ENCODE measurements at regions not wholly inside any gene's neighbourhood (a gene's known extent, or its start where the extent isn't known, plus 50 kb on each side); places are given as distances from the start of the nearest gene placed in this dataset.

DNA sequence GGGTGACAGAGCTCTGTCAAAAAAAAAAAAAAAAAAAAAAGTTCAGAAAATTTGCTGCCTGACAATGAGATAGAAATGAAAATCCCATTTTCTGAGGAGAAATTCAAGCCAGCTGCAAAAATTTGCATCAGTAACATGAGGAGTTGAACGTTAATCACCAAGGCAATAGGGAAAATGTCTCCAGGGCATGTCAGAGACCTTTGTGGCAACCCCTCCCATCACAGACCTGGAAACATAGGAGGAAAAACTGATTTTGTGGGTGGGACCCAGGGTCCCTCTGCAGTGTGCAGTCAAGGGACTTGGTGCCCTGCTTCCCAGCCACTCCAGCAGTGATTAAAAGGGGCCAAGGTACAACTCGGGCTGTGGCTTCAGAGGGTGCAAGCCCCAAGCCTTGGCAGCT, 615.4 kb downstream of the RWDD3 start:
- TF ChIP-seq, protein P1, sequence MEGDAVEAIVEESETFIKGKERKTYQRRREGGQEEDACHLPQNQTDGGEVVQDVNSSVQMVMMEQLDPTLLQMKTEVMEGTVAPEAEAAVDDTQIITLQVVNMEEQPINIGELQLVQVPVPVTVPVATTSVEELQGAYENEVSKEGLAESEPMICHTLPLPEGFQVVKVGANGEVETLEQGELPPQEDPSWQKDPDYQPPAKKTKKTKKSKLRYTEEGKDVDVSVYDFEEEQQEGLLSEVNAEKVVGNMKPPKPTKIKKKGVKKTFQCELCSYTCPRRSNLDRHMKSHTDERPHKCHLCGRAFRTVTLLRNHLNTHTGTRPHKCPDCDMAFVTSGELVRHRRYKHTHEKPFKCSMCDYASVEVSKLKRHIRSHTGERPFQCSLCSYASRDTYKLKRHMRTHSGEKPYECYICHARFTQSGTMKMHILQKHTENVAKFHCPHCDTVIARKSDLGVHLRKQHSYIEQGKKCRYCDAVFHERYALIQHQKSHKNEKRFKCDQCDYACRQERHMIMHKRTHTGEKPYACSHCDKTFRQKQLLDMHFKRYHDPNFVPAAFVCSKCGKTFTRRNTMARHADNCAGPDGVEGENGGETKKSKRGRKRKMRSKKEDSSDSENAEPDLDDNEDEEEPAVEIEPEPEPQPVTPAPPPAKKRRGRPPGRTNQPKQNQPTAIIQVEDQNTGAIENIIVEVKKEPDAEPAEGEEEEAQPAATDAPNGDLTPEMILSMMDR (IDR thresholded peaks at IDR 0.05; ENCODE audit: unreplicated experiment) = no peak
- intact Hi-C loops (cut with micrococcal nuclease; ENCODE audit: unreplicated experiment) = no loop called here
- Mint-ChIP-seq H3K27ac (ENCODE audit: unreplicated experiment) (no peak overlapping the region), H3K27me3 (ENCODE audit: unreplicated experiment) (no peaks in the 10 kb centered on the region), H3K9me3 (ENCODE audit: low read depth, unreplicated experiment) (peaks cover 4% of the 10 kb centered on the region), H3K4me1 (ENCODE audit: low read depth, unreplicated experiment) (no peaks in the 10 kb centered on the region), H3K4me3 (ENCODE audit: low read depth, unreplicated experiment) (no peak overlapping the region), H3K36me3 (ENCODE audit: insufficient read depth, unreplicated experiment) (no peaks in the 10 kb centered on the region)
- DNase-seq = no peak
- no TSS peak for BruUV-seq (replicated peaks)
- CTCF ChIA-PET = no interaction called here

DNA sequence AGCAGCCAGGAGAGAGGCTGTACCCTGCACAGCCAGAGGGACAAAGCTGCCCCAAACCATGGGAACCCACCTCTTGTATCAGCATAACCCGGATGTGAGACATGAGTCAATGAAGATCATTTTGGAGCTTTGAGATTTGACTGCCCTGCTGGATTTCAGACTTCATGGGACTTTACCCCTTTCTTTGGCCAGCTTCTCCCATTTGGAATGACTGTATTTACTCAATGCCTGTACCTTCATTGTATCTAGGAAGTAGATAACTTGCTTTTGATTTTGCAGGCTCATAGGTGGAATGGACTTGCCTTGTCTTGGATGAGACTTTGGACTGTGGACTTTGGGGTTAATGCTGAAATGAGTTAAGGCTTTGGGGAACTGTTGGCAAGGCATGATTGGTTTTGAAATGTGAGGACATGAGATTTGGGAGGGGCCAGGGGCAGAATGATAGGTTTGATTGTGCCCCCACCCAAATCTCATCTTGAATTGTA, 616.2 kb downstream of the RWDD3 start:
- DNase-seq = no peak
- Mint-ChIP-seq H3K27me3 (ENCODE audit: unreplicated experiment) (no peaks in the 10 kb centered on the region), H3K36me3 (ENCODE audit: insufficient read depth, unreplicated experiment) (no peaks in the 10 kb centered on the region), H3K4me1 (ENCODE audit: low read depth, unreplicated experiment) (no peaks in the 10 kb centered on the region), H3K27ac (ENCODE audit: unreplicated experiment) (no peak overlapping the region), H3K4me3 (ENCODE audit: low read depth, unreplicated experiment) (no peak overlapping the region), H3K9me3 (ENCODE audit: low read depth, unreplicated experiment) (peaks cover 4% of the 10 kb centered on the region)
- TF ChIP-seq, protein P1 (IDR thresholded peaks at IDR 0.05; ENCODE audit: unreplicated experiment) = no peak
- CTCF ChIA-PET = interaction anchor here (0.6 to 1.2 kb wide), 2 partner anchors 11 kb away, joined by 3 read pairs; no protein-coding TSS in a partner anchor
- BruUV-seq (replicated peaks) = no TSS peak
- intact Hi-C loops (cut with micrococcal nuclease; ENCODE audit: unreplicated experiment) = no loop called here

DNA sequence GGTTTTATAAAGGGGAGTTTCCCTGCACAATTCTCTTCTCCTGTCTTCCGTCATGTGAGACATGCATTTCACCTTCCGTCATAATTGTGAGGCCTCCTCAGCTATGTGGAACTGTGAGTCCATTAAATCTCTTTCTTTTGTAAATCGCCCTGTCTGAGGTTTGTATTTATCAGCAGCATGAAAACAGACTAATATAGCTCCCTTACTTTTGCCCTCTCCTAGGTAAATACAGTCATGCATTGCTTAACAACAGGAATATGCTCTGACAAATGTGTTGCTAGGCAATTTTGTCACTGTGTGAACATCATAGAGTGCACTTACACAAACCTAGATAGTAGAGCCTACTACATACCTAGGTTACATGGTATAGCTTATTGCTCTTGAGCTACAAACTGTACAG, 616.8 kb downstream of the RWDD3 start:
- TF ChIP-seq, protein P1 (IDR thresholded peaks at IDR 0.05; ENCODE audit: unreplicated experiment) = no peak
- Mint-ChIP-seq H3K9me3 (ENCODE audit: low read depth, unreplicated experiment) (peaks cover 4% of the 10 kb centered on the region), H3K4me3 (ENCODE audit: low read depth, unreplicated experiment) (no peak overlapping the region), H3K27ac (ENCODE audit: unreplicated experiment) (no peak overlapping the region), H3K4me1 (ENCODE audit: low read depth, unreplicated experiment) (no peaks in the 10 kb centered on the region), H3K27me3 (ENCODE audit: unreplicated experiment) (no peaks in the 10 kb centered on the region), H3K36me3 (ENCODE audit: insufficient read depth, unreplicated experiment) (no peaks in the 10 kb centered on the region)
- intact Hi-C loops (cut with micrococcal nuclease; ENCODE audit: unreplicated experiment) = no loop called here
- no TSS peak for BruUV-seq (replicated peaks)
- DNase-seq = no peak
- CTCF ChIA-PET = interaction anchor here (0.6 to 1.2 kb wide), 2 partner anchors 10 to 12 kb away, joined by 3 read pairs; no protein-coding TSS in a partner anchor

- Mint-ChIP-seq H3K4me1 (ENCODE audit: low read depth, unreplicated experiment) (no peaks in the 10 kb centered on the region), H3K9me3 (ENCODE audit: low read depth, unreplicated experiment) (peaks cover 4% of the 10 kb centered on the region), H3K36me3 (ENCODE audit: insufficient read depth, unreplicated experiment) (no peaks in the 10 kb centered on the region), H3K4me3 (ENCODE audit: low read depth, unreplicated experiment) (no peak overlapping the region), H3K27ac (ENCODE audit: unreplicated experiment) (no peak overlapping the region), H3K27me3 (ENCODE audit: unreplicated experiment) (no peaks in the 10 kb centered on the region)
- intact Hi-C loops (cut with micrococcal nuclease; ENCODE audit: unreplicated experiment) = no loop called here
- BruUV-seq (replicated peaks) = no TSS peak
- DNase-seq = no peak
- CTCF ChIA-PET = no interaction called here
- TF ChIP-seq, protein P1 (IDR thresholded peaks at IDR 0.05; ENCODE audit: unreplicated experiment) = no peak
Observed at GRCh38 chr1:95852483-95853070, 618.6 kb downstream of the RWDD3 start.

Measured in Calu3 (cell line).